Fibroblast of the conjunctiva (primary cell): ENCODE measurements at regions not wholly inside any gene's neighbourhood (a gene's known extent, or its start where the extent isn't known, plus 50 kb on each side); places are given as distances from the start of the nearest gene placed in this dataset.
"Not testable (repeated sequence)": the region's sequence is repeated elsewhere in the genome, so short reads cannot be mapped to it uniquely, and the experiment has no call there.

Experiments used
- DNase-seq: peaks from one replicate; pipeline ENCODE4 v3.0.0-alpha.2; 2010; ENCODE audit warnings: low read depth

DNA sequence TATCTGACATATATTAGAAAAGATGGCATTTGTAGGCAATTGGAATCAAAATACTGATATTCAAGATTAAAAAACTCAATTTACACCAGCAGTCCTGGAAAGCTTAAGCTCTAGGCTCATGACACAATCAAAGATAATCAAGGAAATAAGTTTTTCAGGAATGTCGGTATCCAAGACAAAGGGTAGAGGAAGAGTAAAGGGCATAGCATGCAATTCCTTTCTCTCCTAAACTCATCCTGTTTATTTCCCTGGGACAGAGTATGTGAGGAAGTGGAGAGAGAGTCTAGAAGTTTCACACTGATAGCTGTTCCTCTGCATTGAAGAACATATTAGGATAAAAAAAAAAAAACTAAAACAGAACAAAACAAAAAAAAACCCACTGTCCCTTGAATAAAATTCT is 2452.1 kb downstream of the PCDH9 start:
- no peak for DNase-seq

DNA sequence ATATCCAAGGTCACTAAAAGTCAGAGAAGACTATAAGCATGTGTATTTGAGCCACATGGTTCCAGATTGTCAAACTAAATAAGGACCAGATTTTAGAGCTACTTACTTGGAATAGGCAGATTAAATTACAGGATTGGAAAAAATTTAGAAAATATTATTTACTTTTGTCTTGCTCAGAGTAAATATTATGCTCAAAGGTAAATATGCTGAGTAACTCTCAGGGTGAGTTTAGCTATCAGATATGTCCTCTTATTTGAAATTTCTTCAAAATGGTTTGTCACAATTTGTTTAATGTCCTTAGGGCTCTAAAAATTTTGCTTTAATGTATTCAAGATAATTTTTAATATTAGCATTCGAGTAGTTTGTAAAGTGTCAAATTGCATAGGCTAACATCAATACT is 2455.2 kb downstream of the PCDH9 start:
- DNase-seq = no peak

GRCh38 chr13:64770743-64771142 is 2459.4 kb downstream of the PCDH9 start:
- no peak for DNase-seq

GRCh38 chr13:64767054-64767453 is 2463.1 kb downstream of the PCDH9 start:
- DNase-seq = no peak

DNA sequence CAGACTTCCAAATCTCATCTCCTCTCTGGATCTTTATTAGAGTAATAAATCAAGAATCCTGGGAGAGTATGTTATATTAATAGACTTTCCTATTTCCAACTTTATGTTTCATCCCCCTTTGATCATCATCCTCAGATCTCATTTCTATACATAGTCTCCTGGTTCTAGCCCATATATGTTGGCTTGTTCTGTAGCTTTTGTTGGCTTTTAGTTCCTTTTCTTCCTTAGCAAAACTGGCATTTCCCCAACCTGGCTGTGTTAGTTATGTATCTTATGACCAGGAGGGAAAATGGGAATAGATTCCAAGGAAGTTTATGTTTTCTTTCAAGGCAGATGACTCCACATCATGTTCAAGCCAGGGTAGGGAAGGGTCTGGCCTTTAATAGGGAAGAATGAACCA is 2464.5 kb downstream of the PCDH9 start:
- DNase-seq = no peak

GRCh38 chr13:64758521-64759244 is 2471.5 kb downstream of the PCDH9 start:
- DNase-seq = no peak

- no peak for DNase-seq
These were observed 2473.5 kb downstream of the PCDH9 start for GRCh38 chr13:64756621-64757020.

GRCh38 chr13:64755961-64756360 is 2474.2 kb downstream of the PCDH9 start:
- DNase-seq = no peak

GRCh38 chr13:64753233-64754000 is 2476.7 kb downstream of the PCDH9 start:
- DNase-seq = peak; percentile 1

- DNase-seq = no peak
These were observed 2480.8 kb downstream of the PCDH9 start for GRCh38 chr13:64749301-64749700.

- DNase-seq = no peak
These were observed 2483.3 kb downstream of the PCDH9 start for GRCh38 chr13:64746845-64747244.

GRCh38 chr13:64740493-64740892 is 2489.6 kb downstream of the PCDH9 start:
- no peak for DNase-seq

GRCh38 chr13:64725492-64725891 is 2504.6 kb downstream of the PCDH9 start:
- DNase-seq = no peak

- DNase-seq = peak; percentile 65
These were observed 2506.4 kb downstream of the PCDH9 start for GRCh38 chr13:64723724-64724123.

DNA sequence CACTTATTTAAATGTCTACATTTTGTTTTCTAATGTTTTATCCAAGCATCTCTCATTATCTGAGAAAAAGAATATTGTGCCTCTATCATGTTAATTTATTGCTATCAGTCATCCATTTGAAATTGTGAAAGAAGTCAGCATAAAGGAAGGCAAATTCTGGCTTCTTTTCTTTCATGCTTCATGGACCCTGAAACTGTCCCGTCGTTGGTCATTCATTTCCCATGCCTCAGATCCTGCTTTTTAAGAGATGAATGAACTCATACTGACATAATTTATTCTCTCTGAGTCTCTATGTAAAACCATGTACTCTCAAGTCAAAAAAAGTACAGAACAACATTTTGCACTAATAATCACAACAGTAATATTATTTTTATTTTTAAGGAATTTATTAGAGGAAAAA is 2512.0 kb downstream of the PCDH9 start:
- DNase-seq = no peak

- no peak for DNase-seq
These were observed 2513.2 kb downstream of the PCDH9 start for GRCh38 chr13:64716936-64717335.

- DNase-seq = no peak
These were observed 2521.1 kb downstream of the PCDH9 start for GRCh38 chr13:64709079-64709478.

DNA sequence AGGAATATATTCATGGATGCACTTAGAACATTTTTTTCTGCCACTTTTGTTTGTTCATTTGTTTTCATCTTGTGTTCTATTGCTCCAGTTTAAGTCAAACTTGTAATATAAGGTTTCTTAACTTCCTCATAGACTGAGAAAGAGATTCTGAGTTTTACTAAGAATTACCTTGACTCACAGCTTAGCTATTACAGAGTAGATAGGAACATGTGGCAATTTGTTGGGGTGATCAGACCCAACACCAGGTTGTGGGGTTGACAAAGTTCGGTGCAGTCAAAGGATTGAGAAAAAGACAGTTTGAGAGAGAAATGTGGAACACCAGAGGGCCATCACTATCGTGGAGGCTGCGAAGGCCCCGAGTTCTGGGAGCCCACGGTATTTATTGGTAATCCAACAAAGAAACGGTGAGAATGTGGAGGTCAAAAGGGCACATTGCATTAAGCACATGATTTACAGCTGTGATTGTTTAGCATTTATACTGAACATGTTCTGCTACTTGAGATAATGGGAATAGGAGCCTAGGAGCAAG is 2526.0 kb downstream of the PCDH9 start:
- DNase-seq = no peak

DNA sequence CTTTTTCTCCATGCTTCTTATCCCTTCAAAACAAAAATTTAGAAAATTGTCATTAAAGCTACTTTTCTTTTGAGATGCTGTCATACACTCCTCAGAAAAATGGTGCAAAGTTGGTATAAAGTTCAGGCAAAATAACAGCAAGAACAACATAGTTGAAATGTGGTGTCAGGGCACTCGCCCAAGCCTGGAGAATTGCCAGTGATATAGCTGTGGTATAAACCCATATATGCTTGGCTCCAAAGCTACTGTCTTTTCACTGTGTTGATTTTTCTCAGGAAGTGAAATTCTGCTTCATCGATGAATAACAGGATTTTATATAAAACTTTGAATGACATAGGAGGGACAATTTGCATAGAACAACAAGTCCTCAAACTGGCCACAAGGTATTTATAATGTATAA is 2532.9 kb downstream of the PCDH9 start:
- DNase-seq = no peak

DNA sequence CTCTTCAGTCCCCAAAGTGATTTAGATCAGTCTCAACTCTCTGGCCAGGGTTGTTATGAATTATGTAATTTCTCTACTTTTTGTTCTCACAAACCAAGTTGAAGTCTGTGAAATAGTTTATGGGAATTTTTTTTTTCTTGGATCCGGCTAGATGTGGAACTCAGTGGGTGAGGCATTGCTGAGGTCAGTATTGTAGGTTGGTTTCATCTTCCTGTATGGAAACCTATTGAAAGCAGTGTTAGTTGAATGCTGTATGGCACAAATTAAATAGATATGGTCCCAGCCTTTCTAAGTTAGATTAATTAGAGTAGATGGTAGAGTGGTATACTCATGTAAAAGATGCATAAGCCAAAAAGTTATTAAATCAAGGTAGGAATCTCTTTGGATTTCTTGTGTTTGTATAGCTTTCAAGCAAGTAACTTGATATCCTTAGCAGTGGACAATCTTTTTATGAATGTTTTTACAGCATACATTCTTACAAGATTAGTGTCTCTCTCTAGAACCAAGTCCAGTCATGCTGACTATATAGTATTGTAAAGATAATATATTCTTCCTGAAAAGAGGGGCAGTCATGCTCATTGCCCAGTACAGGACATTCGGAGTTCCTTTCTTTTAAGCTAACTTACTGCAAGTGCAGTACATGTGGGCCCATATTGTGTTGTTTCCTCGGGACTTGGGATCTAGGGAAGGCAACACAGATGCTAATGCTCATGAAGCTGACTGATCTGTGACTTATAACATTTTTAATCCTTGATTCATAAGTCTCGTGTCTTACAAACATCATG is 2541.1 kb downstream of the PCDH9 start:
- no peak for DNase-seq

- not testable (repeated sequence) for DNase-seq
These were observed 2543.6 kb downstream of the PCDH9 start for GRCh38 chr13:64686536-64686935.

GRCh38 chr13:64684685-64685431 is 2545.3 kb downstream of the PCDH9 start:
- no peak for DNase-seq
